ENCODE measurements at regions not wholly inside any gene's neighbourhood (a gene's known extent, or its start where the extent isn't known, plus 50 kb on each side); places are given as distances from the start of the nearest gene placed in this dataset.

GRCh38 chr6:77123527-77123926 lies 339.8 kb downstream of the HTR1B start (continued):
- TF ChIP-seq RARA (CRISPR knock-in tag; IDR thresholded peaks at IDR 0.05) (no peak), ZNF619 (CRISPR knock-in tag; IDR thresholded peaks at IDR 0.05) (no peak), HOXD1 (CRISPR knock-in tag; IDR thresholded peaks at IDR 0.05) (no peak)

- no TSS peak for BruUV-seq (replicated peaks)
- no peak overlapping the region for H2AFZ ChIP-seq (ENCODE audit: low read length)
- H4K20me1 ChIP-seq (ENCODE audit: insufficient read depth, low read length), result no peaks in the 10 kb centered on the region
- DNase-seq (ENCODE audit: low spot score) (no peak), FAIRE-seq (no peak), ATAC-seq (no peak)
- no peaks in the 10 kb centered on the region for H3K36me3 ChIP-seq (replicated peaks in 1 of 2; ENCODE audit: control insufficient read depth in 1 of 2, insufficient read depth in 2 of 2, low read length in 2 of 2)
- no peak overlapping the region for H3K27ac ChIP-seq (ENCODE audit: extremely low read length, insufficient read depth, low read length)
- in situ Hi-C loops (cut with HindIII; ENCODE audit: extremely low pct_ligation_motif_present, low pct_unique_long_range_greater_than_20kb), result no loop called here
- TF ChIP-seq ZFX (CRISPR knock-in tag; IDR thresholded peaks at IDR 0.05; ENCODE audit: low read depth) (no peak), HMG20A (CRISPR knock-in tag; IDR thresholded peaks at IDR 0.05; ENCODE audit: borderline replicate concordance) (no peak), ZZZ3 (CRISPR knock-in tag; IDR thresholded peaks at IDR 0.05; ENCODE audit: borderline replicate concordance) (no peak), MYC (CRISPR knock-in tag; IDR thresholded peaks at IDR 0.05; ENCODE audit: borderline replicate concordance) (no peak), ZNF354B (CRISPR knock-in tag; IDR thresholded peaks at IDR 0.05) (no peak), ZBTB46 (CRISPR knock-in tag; IDR thresholded peaks at IDR 0.05; ENCODE audit: borderline replicate concordance) (no peak), NKX3-1 (CRISPR knock-in tag; IDR thresholded peaks at IDR 0.05) (no peak), FOXP1 (IDR thresholded peaks at IDR 0.05) (no peak), FOXP1 (CRISPR knock-in tag; IDR thresholded peaks at IDR 0.05) (no peak), SMC3 (IDR thresholded peaks at IDR 0.05; ENCODE audit: low read length) (no peak), HOXD1 (CRISPR knock-in tag; IDR thresholded peaks at IDR 0.05) (no peak), ZSCAN21 (CRISPR knock-in tag; IDR thresholded peaks at IDR 0.05; ENCODE audit: borderline replicate concordance) (no peak), CC2D1A (CRISPR knock-in tag; IDR thresholded peaks at IDR 0.05) (no peak), ZNF678 (CRISPR knock-in tag; IDR thresholded peaks at IDR 0.05) (no peak), CEBPB (IDR thresholded peaks at IDR 0.05; ENCODE audit: borderline replicate concordance, low read depth, low read length) (no peak), ZNF143 (CRISPR knock-in tag; IDR thresholded peaks at IDR 0.05) (no peak), MYNN (CRISPR knock-in tag; IDR thresholded peaks at IDR 0.05; ENCODE audit: low read depth) (no peak)
- ChIA-PET POLR2A (no interaction called here), CTCF (ENCODE audit: low intra/inter-chr PET ratio, low total read pairs) (no interaction called here)
- H3K79me2 ChIP-seq (ENCODE audit: insufficient read depth, low read length), result no peaks in the 10 kb centered on the region
- no peaks in the 10 kb centered on the region for H3K4me1 ChIP-seq (ENCODE audit: insufficient read depth, low read length)
- H3K9me3 ChIP-seq (ENCODE audit: low read length), result no peaks in the 10 kb centered on the region
- H3K27me3 ChIP-seq (ENCODE audit: control insufficient read depth in 1 of 2, insufficient read depth in 2 of 2, low read length in 2 of 2), result no peaks in the 10 kb centered on the region
- intact Hi-C loops (cut with micrococcal nuclease; ENCODE audit: unreplicated experiment), result no loop called here
- H3K4me2 ChIP-seq (ENCODE audit: low read depth, low read length), result no peak overlapping the region
- no peak overlapping the region for H3K9ac ChIP-seq (ENCODE audit: insufficient read depth, low read depth, low read length)
- 22% methylated on average over 4 of the region's 4 CpGs for WGBS (ENCODE audit: low lambda C conversion rate)
- H3K4me3 ChIP-seq (replicated peaks in 1 of 3; ENCODE audit: insufficient read depth in 1 of 3, low read depth in 2 of 3, low read length in 3 of 3), result no peak overlapping the region
These were observed 356.3 kb downstream of the HTR1B start for GRCh38 chr6:77106992-77107391.

All from HepG2 (cell line).